Psoas muscle (tissue), 7 donors: ENCODE measurements at regions not wholly inside any gene's neighbourhood (a gene's known extent, or its start where the extent isn't known, plus 50 kb on each side); places are given as distances from the start of the nearest gene placed in this dataset.

Experiments used
- ATAC-seq, 4 donors: fragments of 200-7000 bp; cut with Tn5 transposase; one replicate each; pipeline ENCODE4 v1.9.1; 2020; ENCODE audit warnings: moderate library complexity in 3 of 4, mild to moderate bottlenecking in 2 of 4
- DNase-seq, 2 donors: peaks; one replicate each; pipeline ENCODE4 v3.0.0-alpha.2; 2020
- H3K27ac ChIP-seq: fragments of 200-600 bp; one replicate; pipeline ENCODE4 v1.8.0; 2022
- H3K27me3 ChIP-seq, 3 donors: fragments of 200-600 bp in 1 of 3; one replicate each; pipeline versions ENCODE4 v1.6.1 to v1.8.0; 2013 to 2022; ENCODE audit warnings: low read length in 2 of 3, mild to moderate bottlenecking in 2 of 3, moderate library complexity in 1 of 3; ENCODE audit not compliant: insufficient read depth in 3 of 3
- H3K36me3 ChIP-seq, 2 donors: fragments of 200-600 bp in 1 of 2; one replicate each; pipeline versions ENCODE4 v1.6.1 to v1.8.0; 2013 to 2022; ENCODE audit warnings: low read depth in 1 of 2, mild to moderate bottlenecking in 1 of 2, moderate library complexity in 1 of 2; ENCODE audit not compliant: insufficient read depth in 1 of 2
- H3K4me1 ChIP-seq: fragments of 200-600 bp; one replicate; pipeline ENCODE4 v1.8.0; 2022
- H3K4me3 ChIP-seq: fragments of 200-600 bp; one replicate; pipeline ENCODE4 v1.8.0; 2022; ENCODE audit warnings: mild to moderate bottlenecking
- H3K9me3 ChIP-seq: fragments of 200-600 bp; one replicate; pipeline ENCODE4 v1.8.0; 2022
- CTCF ChIP-seq: fragments of 200-600 bp; IDR thresholded peaks from one replicate; pipeline ENCODE4 v1.8.0; 2022; ENCODE audit warnings: antibody characterized with exemption
- WGBS, 3 donors: extraction: QIAGEN DNeasy Blood & Tissue Kit; methylation state at CpG; one replicate each; pipeline versions ENCODE4 v1.1.6 to v1.1.7; 2013; 5-methylcytosine and 5-hydroxymethylcytosine counted together
- intact Hi-C, 2 donors: fragments of 100-400 bp; cut with DNase I; formaldehyde crosslinking; loops; one replicate each; pipeline versions ENCODE4 v1.11.0 to v1.14.2; 2022
- donor health status: healthy with polysubstance abuse.
- donor health status: DM: no; HTN: no; CAD: no; lungs with moderate emphysema.
- donor health status: Bipolar disorder and iron deficiency.
- donor health status: healthy.
- donor health status: DM: yes; HTN: yes; CAD: no.
- donor health status: DM: no; HTN: no; CAD: no.
- donor health status: DM: yes; HTN: yes; CAD: no.

- H3K27ac ChIP-seq = no peak overlapping the region
- no peaks in the 10 kb centered on the region for H3K9me3 ChIP-seq
- H3K36me3 ChIP-seq = no peaks in the 10 kb centered on the region
- TF ChIP-seq CTCF = no peak
- no peak for ATAC-seq
- no peaks in the 10 kb centered on the region for H3K27me3 ChIP-seq
- no peaks in the 10 kb centered on the region for H3K4me1 ChIP-seq
- intact Hi-C loops = no loop called here
- 86 to 95% (median 87%) methylated on average over 2 of the region's 2 CpGs for WGBS, 3 donors
- DNase-seq = no peak
- no peak overlapping the region for H3K4me3 ChIP-seq
Measured at GRCh38 chr2:160602073-160602472, 108.5 kb upstream of the RBMS1 start.

- WGBS, 3 donors = 81 to 84% (median 84%) methylated on average over 3 of the region's 3 CpGs
- ATAC-seq = no peak
- H3K36me3 ChIP-seq = no peaks in the 10 kb centered on the region
Measured at GRCh38 chr2:160603771-160604510, 110.3 kb upstream of the RBMS1 start.

GRCh38 chr2:160606341-160606740 lies 112.7 kb upstream of the RBMS1 start:
- no peak for DNase-seq
- no peak for TF ChIP-seq CTCF
- Histone ChIP-seq H3K27me3 (no peaks in the 10 kb centered on the region), H3K27ac (no peak overlapping the region), H3K4me1 (no peaks in the 10 kb centered on the region), H3K4me3 (no peak overlapping the region), H3K9me3 (no peaks in the 10 kb centered on the region), H3K36me3 (no peaks in the 10 kb centered on the region)
- intact Hi-C loops = no loop called here
- 76 to 93% (median 90%) methylated on average over 1 of the region's 1 CpG for WGBS, 3 donors
- ATAC-seq = no peak

More at GRCh38 chr2:160603771-160604510, 110.3 kb upstream of the RBMS1 start:
- no peak overlapping the region for H3K4me3 ChIP-seq
- intact Hi-C loops = no loop called here
- H3K27me3 ChIP-seq = no peaks in the 10 kb centered on the region
- DNase-seq = no peak
- H3K27ac ChIP-seq = no peak overlapping the region
- H3K4me1 ChIP-seq = no peaks in the 10 kb centered on the region
- TF ChIP-seq CTCF = no peak
- no peaks in the 10 kb centered on the region for H3K9me3 ChIP-seq

GRCh38 chr2:160608599-160608998 lies 115.0 kb upstream of the RBMS1 start:
- no peak for DNase-seq
- no peaks in the 10 kb centered on the region for H3K36me3 ChIP-seq
- ATAC-seq = no peak
- H3K27me3 ChIP-seq = no peaks in the 10 kb centered on the region
- no peak overlapping the region for H3K27ac ChIP-seq
- WGBS, 3 donors = 77 to 86% (median 83%) methylated on average over 1 of the region's 1 CpG
- intact Hi-C loops = no loop called here
- no peaks in the 10 kb centered on the region for H3K9me3 ChIP-seq
- no peaks in the 10 kb centered on the region for H3K4me1 ChIP-seq
- H3K4me3 ChIP-seq = no peak overlapping the region
- no peak for TF ChIP-seq CTCF

GRCh38 chr2:160609346-160609745 lies 115.7 kb upstream of the RBMS1 start:
- no peaks in the 10 kb centered on the region for H3K9me3 ChIP-seq
- no peak overlapping the region for H3K4me3 ChIP-seq
- 61 to 88% (median 62%) methylated on average over 1 of the region's 1 CpG for WGBS, 3 donors
- no peak for ATAC-seq
- no peaks in the 10 kb centered on the region for H3K36me3 ChIP-seq
- intact Hi-C loops = no loop called here
- no peak for DNase-seq
- no peaks in the 10 kb centered on the region for H3K27me3 ChIP-seq
- TF ChIP-seq CTCF = no peak
- no peaks in the 10 kb centered on the region for H3K4me1 ChIP-seq
- no peak overlapping the region for H3K27ac ChIP-seq
